Progenitor cell of endocrine pancreas (in vitro differentiated cells): ENCODE measurements at regions not wholly inside any gene's neighbourhood (a gene's known extent, or its start where the extent isn't known, plus 50 kb on each side); places are given as distances from the start of the nearest gene placed in this dataset.

Experiments
- DNase-seq: peaks from one replicate; pipeline ENCODE4 v3.0.0; 2021; ENCODE audit warnings: low spot score; ENCODE audit not compliant: unreplicated experiment
- H3K27ac Mint-ChIP-seq: 2 replicates; pipeline ENCODE4 v1.8.0; 2021; ENCODE audit warnings: mild to moderate bottlenecking, moderate library complexity, mixed read lengths
- H3K27me3 Mint-ChIP-seq: 2 replicates; pipeline ENCODE4 v1.8.0; 2021; ENCODE audit warnings: mixed read lengths
- H3K36me3 Mint-ChIP-seq: 2 replicates; pipeline ENCODE4 v1.8.0; 2022; ENCODE audit warnings: mixed read lengths; ENCODE audit not compliant: insufficient read depth
- H3K4me1 Mint-ChIP-seq: 2 replicates; pipeline ENCODE4 v1.8.0; 2021; ENCODE audit warnings: low read depth, mixed read lengths
- H3K4me3 Mint-ChIP-seq: 2 replicates; pipeline ENCODE4 v1.8.0; 2021; ENCODE audit warnings: low read depth, mild to moderate bottlenecking, moderate library complexity, mixed read lengths
- H3K9me3 Mint-ChIP-seq: 2 replicates; pipeline ENCODE4 v1.8.0; 2021; ENCODE audit warnings: low read depth, mixed read lengths
- TF ChIP-seq, protein P1 (sequence below): fragments of 200-600 bp; sonication (generic); IDR thresholded peaks from one replicate; pipeline ENCODE4 v1.5.0; 2021; ENCODE audit warnings: antibody characterized with exemption, mild to moderate bottlenecking; ENCODE audit not compliant: unreplicated experiment

DNA sequence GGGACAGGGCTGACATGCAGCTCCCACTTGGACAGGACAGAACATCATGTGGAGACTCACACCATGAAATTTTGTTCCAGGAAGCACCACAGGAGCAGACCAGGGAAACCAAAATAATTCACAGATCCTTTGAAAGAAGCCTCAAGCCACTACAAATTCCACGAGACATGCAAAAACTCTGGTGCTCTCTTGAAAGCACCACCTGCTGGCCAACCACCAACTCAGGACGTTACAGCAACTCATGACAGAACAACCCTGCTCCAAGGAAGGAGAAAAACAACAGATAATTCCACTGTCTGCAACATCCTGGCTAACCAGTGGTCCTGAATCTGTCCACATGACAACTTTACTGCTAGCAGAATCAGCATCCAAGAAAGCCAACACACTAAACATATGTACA lies 516.0 kb downstream of the SPATA31D1 start:
- H3K9me3 Mint-ChIP-seq, result peaks cover 49% of the 10 kb centered on the region
- H3K27me3 Mint-ChIP-seq, result no peaks in the 10 kb centered on the region
- H3K36me3 Mint-ChIP-seq, result peaks cover 3% of the 10 kb centered on the region
- no peak overlapping the region for H3K4me3 Mint-ChIP-seq
- DNase-seq, result no peak
- H3K4me1 Mint-ChIP-seq, result no peaks in the 10 kb centered on the region
- no peak overlapping the region for H3K27ac Mint-ChIP-seq
- TF ChIP-seq, protein P1, sequence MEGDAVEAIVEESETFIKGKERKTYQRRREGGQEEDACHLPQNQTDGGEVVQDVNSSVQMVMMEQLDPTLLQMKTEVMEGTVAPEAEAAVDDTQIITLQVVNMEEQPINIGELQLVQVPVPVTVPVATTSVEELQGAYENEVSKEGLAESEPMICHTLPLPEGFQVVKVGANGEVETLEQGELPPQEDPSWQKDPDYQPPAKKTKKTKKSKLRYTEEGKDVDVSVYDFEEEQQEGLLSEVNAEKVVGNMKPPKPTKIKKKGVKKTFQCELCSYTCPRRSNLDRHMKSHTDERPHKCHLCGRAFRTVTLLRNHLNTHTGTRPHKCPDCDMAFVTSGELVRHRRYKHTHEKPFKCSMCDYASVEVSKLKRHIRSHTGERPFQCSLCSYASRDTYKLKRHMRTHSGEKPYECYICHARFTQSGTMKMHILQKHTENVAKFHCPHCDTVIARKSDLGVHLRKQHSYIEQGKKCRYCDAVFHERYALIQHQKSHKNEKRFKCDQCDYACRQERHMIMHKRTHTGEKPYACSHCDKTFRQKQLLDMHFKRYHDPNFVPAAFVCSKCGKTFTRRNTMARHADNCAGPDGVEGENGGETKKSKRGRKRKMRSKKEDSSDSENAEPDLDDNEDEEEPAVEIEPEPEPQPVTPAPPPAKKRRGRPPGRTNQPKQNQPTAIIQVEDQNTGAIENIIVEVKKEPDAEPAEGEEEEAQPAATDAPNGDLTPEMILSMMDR, result no peak

DNA sequence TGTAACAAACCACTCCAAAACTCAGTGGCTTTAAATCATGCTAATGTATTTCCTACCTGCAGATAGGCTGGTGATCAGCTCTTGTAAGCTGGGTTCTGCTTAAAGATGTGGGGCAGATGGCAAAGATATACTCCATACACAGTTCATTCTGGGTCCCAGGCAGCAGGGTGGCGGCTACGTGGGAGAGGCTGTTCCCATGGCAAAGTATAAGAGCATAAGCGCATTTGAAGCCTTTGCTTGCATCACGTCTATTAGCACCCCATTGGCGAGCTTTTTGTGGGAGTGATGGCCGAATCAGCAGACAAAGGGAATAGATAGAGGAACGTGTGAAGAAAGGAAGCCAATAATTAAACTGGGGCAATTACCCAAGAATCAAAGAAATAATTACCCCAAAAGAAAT lies 523.1 kb downstream of the SPATA31D1 start:
- H3K27me3 Mint-ChIP-seq, result peaks cover 4% of the 10 kb centered on the region
- no peak overlapping the region for H3K27ac Mint-ChIP-seq
- H3K4me1 Mint-ChIP-seq, result no peaks in the 10 kb centered on the region
- peaks cover 27% of the 10 kb centered on the region for H3K9me3 Mint-ChIP-seq
- H3K36me3 Mint-ChIP-seq, result peaks cover 3% of the 10 kb centered on the region
- TF ChIP-seq, protein P1, result no peak
- no peak for DNase-seq
- no peak overlapping the region for H3K4me3 Mint-ChIP-seq

DNA sequence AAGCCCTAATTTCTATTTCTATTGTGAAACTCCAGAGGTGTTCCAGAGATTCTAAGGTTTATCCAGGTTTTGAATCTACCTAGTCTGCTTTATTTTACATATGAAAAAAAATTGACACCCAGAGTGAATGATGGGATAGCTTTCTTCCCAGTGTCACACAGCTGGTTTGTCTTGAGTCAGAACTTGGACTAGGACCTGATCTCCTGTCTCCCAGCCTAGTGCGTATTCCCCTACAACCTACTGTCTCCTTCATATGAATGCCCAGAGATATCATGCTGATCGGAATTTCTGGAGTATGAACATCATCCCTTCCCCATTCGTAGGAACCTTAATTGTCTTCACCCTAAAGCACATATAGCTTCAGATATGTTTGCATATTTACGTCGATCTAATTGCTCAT lies 524.2 kb downstream of the SPATA31D1 start:
- Mint-ChIP-seq H3K36me3 (no peaks in the 10 kb centered on the region), H3K9me3 (peaks cover 17% of the 10 kb centered on the region), H3K4me3 (no peak overlapping the region), H3K4me1 (no peaks in the 10 kb centered on the region), H3K27me3 (peaks cover 4% of the 10 kb centered on the region), H3K27ac (no peak overlapping the region)
- TF ChIP-seq, protein P1, result no peak
- no peak for DNase-seq

DNA sequence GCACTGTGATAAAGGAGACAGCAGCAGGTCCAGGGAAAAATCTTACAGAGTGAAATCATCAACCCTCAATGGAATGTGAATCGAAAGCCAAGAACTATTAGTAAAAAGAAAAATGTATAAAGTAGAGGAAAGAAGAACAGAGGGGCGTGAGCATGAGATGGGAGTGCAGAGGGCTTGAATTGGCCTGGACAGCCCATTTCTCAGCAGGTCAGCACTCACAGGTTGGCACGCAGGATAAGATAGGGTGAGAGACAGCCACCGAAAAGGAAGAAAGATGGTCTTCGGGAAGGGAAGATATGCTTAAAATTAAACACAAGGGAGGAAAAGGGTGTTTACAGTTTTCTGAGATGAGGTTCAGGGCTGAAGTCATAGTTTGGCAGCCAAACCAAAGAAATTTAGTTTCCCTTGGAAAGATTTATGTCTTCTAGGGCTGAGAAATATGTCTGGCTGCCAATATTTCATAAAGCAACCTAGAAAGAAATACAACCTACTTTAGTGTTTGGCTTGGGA lies 524.7 kb downstream of the SPATA31D1 start:
- Mint-ChIP-seq H3K27me3 (peaks cover 4% of the 10 kb centered on the region), H3K4me3 (no peak overlapping the region), H3K27ac (no peak overlapping the region), H3K4me1 (no peaks in the 10 kb centered on the region), H3K36me3 (no peaks in the 10 kb centered on the region), H3K9me3 (peaks cover 14% of the 10 kb centered on the region)
- no peak for DNase-seq
- TF ChIP-seq, protein P1, result no peak

DNA sequence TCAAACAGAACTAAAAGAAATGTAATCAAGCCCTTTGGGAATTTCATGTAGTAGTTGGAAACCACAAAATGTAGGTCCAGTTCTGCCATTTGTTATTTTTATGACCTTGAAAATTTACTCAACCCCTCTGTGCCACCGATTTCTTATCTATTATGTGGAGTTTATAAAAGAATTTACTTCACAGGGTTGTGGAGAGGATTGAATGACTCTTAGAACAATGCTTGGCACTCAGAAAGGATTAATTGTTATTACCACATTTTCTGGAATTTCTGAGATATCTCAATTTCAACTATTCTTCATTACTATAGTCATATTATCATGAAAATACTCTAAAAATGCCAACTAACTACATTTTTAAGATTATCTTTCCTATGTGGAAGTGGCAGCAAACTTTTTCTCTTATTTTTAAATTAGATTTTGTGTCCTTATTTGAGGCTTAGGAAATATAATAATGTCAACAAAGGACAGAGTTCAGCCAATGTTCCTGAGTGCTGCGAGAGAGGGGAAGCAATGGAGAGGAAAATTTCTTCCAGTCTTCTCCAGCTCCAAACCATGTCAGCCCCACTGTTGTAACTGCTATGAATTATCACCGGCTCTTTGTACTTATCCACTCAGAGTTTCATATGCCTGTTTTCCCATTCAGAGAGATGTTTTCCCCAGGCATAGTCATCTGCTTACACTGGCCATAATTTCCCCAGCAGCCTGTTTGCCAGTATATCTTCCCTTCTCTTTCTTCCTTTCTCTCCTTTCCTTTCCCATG lies 525.6 kb downstream of the SPATA31D1 start:
- H3K36me3 Mint-ChIP-seq, result no peaks in the 10 kb centered on the region
- no peak overlapping the region for H3K4me3 Mint-ChIP-seq
- H3K9me3 Mint-ChIP-seq, result peaks cover 6% of the 10 kb centered on the region
- H3K4me1 Mint-ChIP-seq, result no peaks in the 10 kb centered on the region
- peaks cover 4% of the 10 kb centered on the region for H3K27me3 Mint-ChIP-seq
- H3K27ac Mint-ChIP-seq, result no peak overlapping the region
- no peak for DNase-seq
- TF ChIP-seq, protein P1, result no peak
